ENCODE measurements at regions not wholly inside any gene's neighbourhood (a gene's known extent, or its start where the extent isn't known, plus 50 kb on each side); places are given as distances from the start of the nearest gene placed in this dataset.

DNA sequence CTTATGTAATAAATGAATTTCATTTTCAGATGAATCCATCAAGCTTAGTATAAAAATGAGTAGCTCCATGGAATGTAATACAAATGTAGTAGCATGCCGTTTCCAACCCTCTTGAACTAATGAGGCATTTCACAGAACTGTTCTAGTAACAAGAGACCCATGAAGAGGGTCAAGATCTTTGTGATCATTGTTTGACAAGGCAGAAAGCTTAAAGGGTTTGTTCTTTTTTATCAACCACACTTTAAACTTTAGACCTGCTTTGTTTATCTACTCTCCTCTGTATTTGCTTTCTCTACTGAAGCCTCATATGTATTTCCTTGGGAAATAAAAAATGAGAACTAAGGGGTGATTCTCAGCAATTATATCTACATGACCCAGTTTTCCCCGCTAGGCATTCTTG, 513.9 kb downstream of the ARAP2 start:
- H3K9ac ChIP-seq (ENCODE audit: low read length): no peak overlapping the region
- no peaks in the 10 kb centered on the region for H3K36me3 ChIP-seq (ENCODE audit: control insufficient read depth, insufficient read depth, low read length, severe bottlenecking)
- no peak overlapping the region for H3K4me3 ChIP-seq (ENCODE audit: low read length)
- H3K4me1 ChIP-seq (ENCODE audit: control insufficient read depth, insufficient read depth, low read length): no peaks in the 10 kb centered on the region
- DNase-seq (ENCODE audit: low read depth): no peak
- no peaks in the 10 kb centered on the region for H3K27me3 ChIP-seq (replicated peaks; ENCODE audit: control insufficient read depth, insufficient read depth, low read length)
- H3K9me3 ChIP-seq (ENCODE audit: control insufficient read depth, low read length): no peaks in the 10 kb centered on the region

GRCh38 chr4:35734381-35735098, 509.8 kb downstream of the ARAP2 start:
- Histone ChIP-seq H3K27me3 (replicated peaks; ENCODE audit: control insufficient read depth, insufficient read depth, low read length) (no peaks in the 10 kb centered on the region), H3K36me3 (ENCODE audit: control insufficient read depth, insufficient read depth, low read length, severe bottlenecking) (no peaks in the 10 kb centered on the region), H3K9me3 (ENCODE audit: control insufficient read depth, low read length) (no peaks in the 10 kb centered on the region)

GRCh38 chr4:35739308-35739707, 505.0 kb downstream of the ARAP2 start:
- Histone ChIP-seq H3K9ac (ENCODE audit: low read length) (no peak overlapping the region), H3K9me3 (ENCODE audit: control insufficient read depth, low read length) (peaks cover 10% of the 10 kb centered on the region)
- DNase-seq (ENCODE audit: low read depth): no peak

More at GRCh38 chr4:35734381-35735098, 509.8 kb downstream of the ARAP2 start:
- no peak overlapping the region for H3K9ac ChIP-seq (ENCODE audit: low read length)
- no peak for DNase-seq (ENCODE audit: low read depth)
- no peak overlapping the region for H3K4me3 ChIP-seq (ENCODE audit: low read length)
- no peaks in the 10 kb centered on the region for H3K4me1 ChIP-seq (ENCODE audit: control insufficient read depth, insufficient read depth, low read length)

GRCh38 chr4:35754047-35754446, 490.3 kb downstream of the ARAP2 start:
- Histone ChIP-seq H3K4me3 (ENCODE audit: low read length) (no peak overlapping the region), H3K4me1 (ENCODE audit: control insufficient read depth, insufficient read depth, low read length) (no peaks in the 10 kb centered on the region), H3K36me3 (ENCODE audit: control insufficient read depth, insufficient read depth, low read length, severe bottlenecking) (no peaks in the 10 kb centered on the region), H3K27me3 (replicated peaks; ENCODE audit: control insufficient read depth, insufficient read depth, low read length) (no peaks in the 10 kb centered on the region), H3K9me3 (ENCODE audit: control insufficient read depth, low read length) (peaks cover 4% of the 10 kb centered on the region), H3K9ac (ENCODE audit: low read length) (no peak overlapping the region)
- DNase-seq (ENCODE audit: low read depth): no peak

More at GRCh38 chr4:35739308-35739707, 505.0 kb downstream of the ARAP2 start:
- Histone ChIP-seq H3K4me3 (ENCODE audit: low read length) (no peak overlapping the region), H3K36me3 (ENCODE audit: control insufficient read depth, insufficient read depth, low read length, severe bottlenecking) (no peaks in the 10 kb centered on the region), H3K4me1 (ENCODE audit: control insufficient read depth, insufficient read depth, low read length) (no peaks in the 10 kb centered on the region), H3K27me3 (replicated peaks; ENCODE audit: control insufficient read depth, insufficient read depth, low read length) (no peaks in the 10 kb centered on the region)

GRCh38 chr4:35757836-35758235, 486.5 kb downstream of the ARAP2 start:
- H3K4me1 ChIP-seq (ENCODE audit: control insufficient read depth, insufficient read depth, low read length): no peaks in the 10 kb centered on the region
- no peaks in the 10 kb centered on the region for H3K27me3 ChIP-seq (replicated peaks; ENCODE audit: control insufficient read depth, insufficient read depth, low read length)
- no peak overlapping the region for H3K9ac ChIP-seq (ENCODE audit: low read length)
- H3K36me3 ChIP-seq (ENCODE audit: control insufficient read depth, insufficient read depth, low read length, severe bottlenecking): no peaks in the 10 kb centered on the region
- peaks cover 4% of the 10 kb centered on the region for H3K9me3 ChIP-seq (ENCODE audit: control insufficient read depth, low read length)
- no peak for DNase-seq (ENCODE audit: low read depth)
- H3K4me3 ChIP-seq (ENCODE audit: low read length): no peak overlapping the region

DNA sequence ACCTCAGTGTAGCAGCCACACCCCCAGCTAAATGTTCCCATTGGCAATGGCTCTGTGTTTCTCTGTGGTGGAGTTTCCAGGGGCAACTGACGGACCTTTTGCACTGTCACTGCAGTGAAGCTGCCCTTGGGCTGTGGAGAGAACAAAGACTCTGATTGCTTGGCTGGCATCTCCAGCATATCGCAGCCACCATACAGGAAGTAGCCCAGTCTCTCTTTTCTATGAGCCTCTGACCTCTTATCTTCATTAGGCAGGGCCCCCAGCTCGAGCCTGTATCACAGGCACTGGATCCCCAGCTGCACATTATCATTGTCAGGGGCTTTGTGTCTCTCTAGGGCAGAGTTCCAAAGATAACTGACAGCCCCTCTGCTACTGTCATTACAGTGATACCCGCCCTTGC, 483.5 kb downstream of the ARAP2 start:
- Histone ChIP-seq H3K9ac (ENCODE audit: low read length) (no peak overlapping the region), H3K9me3 (ENCODE audit: control insufficient read depth, low read length) (peaks cover 4% of the 10 kb centered on the region), H3K36me3 (ENCODE audit: control insufficient read depth, insufficient read depth, low read length, severe bottlenecking) (no peaks in the 10 kb centered on the region), H3K4me3 (ENCODE audit: low read length) (no peak overlapping the region), H3K27me3 (replicated peaks; ENCODE audit: control insufficient read depth, insufficient read depth, low read length) (no peaks in the 10 kb centered on the region), H3K4me1 (ENCODE audit: control insufficient read depth, insufficient read depth, low read length) (no peaks in the 10 kb centered on the region)
- no peak for DNase-seq (ENCODE audit: low read depth)

DNA sequence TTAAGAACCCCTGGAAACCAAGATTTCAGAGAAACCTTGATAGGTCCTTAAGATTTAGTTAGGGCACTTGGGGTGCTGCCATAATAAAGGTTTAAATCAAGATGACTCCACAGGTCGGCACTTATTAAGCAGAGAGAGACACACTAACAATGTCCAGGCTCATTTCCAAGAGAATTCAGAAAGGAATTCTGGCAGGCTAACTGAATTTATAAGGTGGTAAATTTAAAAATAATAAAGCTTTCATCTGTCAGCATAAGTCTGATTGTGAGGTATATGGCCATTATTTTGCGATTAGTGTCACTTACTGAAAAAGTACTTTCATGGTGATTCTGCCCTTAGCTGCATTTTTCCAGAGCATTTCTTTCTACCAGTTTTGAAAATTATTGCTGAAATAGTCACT, 472.7 kb downstream of the ARAP2 start:
- DNase-seq (ENCODE audit: low read depth): no peak
- Histone ChIP-seq H3K4me1 (ENCODE audit: control insufficient read depth, insufficient read depth, low read length) (no peaks in the 10 kb centered on the region), H3K9me3 (ENCODE audit: control insufficient read depth, low read length) (no peaks in the 10 kb centered on the region), H3K4me3 (ENCODE audit: low read length) (no peak overlapping the region), H3K9ac (ENCODE audit: low read length) (no peak overlapping the region), H3K36me3 (ENCODE audit: control insufficient read depth, insufficient read depth, low read length, severe bottlenecking) (no peaks in the 10 kb centered on the region), H3K27me3 (replicated peaks; ENCODE audit: control insufficient read depth, insufficient read depth, low read length) (no peaks in the 10 kb centered on the region)

DNA sequence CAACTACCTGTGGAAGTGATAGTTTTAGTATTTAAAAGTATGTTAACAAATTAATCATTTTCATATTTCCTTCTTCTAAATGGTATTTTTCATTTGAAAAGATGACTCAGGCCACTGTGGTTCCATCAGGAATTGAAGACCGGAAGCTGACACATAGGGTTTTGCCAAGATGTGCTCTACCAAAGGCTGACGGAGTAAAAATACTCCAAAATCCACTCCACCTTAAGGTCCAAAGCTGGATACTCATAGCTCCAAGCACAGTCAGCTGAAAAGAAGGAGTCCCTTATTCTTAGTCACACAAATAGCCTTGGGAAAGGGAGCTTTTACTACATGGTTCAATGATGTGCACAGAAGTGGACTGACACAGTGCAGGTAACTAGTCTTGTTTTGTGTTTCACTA, 472.0 kb downstream of the ARAP2 start:
- no peaks in the 10 kb centered on the region for H3K9me3 ChIP-seq (ENCODE audit: control insufficient read depth, low read length)
- H3K4me3 ChIP-seq (ENCODE audit: low read length): no peak overlapping the region
- no peak overlapping the region for H3K9ac ChIP-seq (ENCODE audit: low read length)
- no peaks in the 10 kb centered on the region for H3K27me3 ChIP-seq (replicated peaks; ENCODE audit: control insufficient read depth, insufficient read depth, low read length)
- H3K4me1 ChIP-seq (ENCODE audit: control insufficient read depth, insufficient read depth, low read length): no peaks in the 10 kb centered on the region
- no peaks in the 10 kb centered on the region for H3K36me3 ChIP-seq (ENCODE audit: control insufficient read depth, insufficient read depth, low read length, severe bottlenecking)
- no peak for DNase-seq (ENCODE audit: low read depth)

DNA sequence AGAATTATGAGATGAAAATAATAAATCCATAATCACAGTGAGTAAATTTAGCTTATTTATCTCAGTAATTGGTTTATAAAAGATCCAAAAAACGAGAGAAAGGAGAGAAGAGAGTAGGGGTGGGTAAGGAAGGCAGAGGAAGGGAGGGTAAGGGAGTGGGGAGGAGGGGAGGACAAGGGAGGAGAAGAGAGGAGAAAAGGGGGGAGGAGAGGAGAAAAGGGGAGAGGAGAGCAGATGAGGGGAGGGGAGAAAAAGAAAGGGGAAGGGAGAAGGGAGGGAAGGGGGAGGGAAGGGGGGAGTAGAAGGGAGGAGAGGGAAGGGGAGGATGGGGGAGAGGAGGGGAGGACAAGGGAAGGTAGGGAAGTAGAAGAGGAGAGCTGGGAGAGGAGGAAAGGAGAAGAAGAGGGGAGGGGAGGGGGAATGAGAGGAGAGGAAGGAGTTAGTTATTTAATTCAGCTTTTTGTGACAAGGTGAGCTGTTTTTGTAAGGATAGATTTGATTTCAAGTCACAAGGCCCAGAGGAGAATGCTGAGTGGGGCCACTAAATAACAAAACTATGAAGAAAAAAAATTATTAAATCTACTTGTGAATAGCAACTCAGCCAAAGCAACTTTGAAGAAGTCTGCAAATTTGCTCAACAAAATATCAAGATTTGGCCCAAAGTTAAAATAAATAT, 454.3 kb downstream of the ARAP2 start:
- DNase-seq (ENCODE audit: low read depth): no peak
- Histone ChIP-seq H3K9ac (ENCODE audit: low read length) (no peak overlapping the region), H3K9me3 (ENCODE audit: control insufficient read depth, low read length) (peaks cover 12% of the 10 kb centered on the region), H3K27me3 (replicated peaks; ENCODE audit: control insufficient read depth, insufficient read depth, low read length) (no peaks in the 10 kb centered on the region), H3K36me3 (ENCODE audit: control insufficient read depth, insufficient read depth, low read length, severe bottlenecking) (no peaks in the 10 kb centered on the region), H3K4me3 (ENCODE audit: low read length) (no peak overlapping the region), H3K4me1 (ENCODE audit: control insufficient read depth, insufficient read depth, low read length) (no peaks in the 10 kb centered on the region)

- Histone ChIP-seq H3K4me1 (ENCODE audit: control insufficient read depth, insufficient read depth, low read length) (no peaks in the 10 kb centered on the region), H3K27me3 (replicated peaks; ENCODE audit: control insufficient read depth, insufficient read depth, low read length) (no peaks in the 10 kb centered on the region), H3K9me3 (ENCODE audit: control insufficient read depth, low read length) (peaks cover 19% of the 10 kb centered on the region), H3K4me3 (ENCODE audit: low read length) (no peak overlapping the region), H3K36me3 (ENCODE audit: control insufficient read depth, insufficient read depth, low read length, severe bottlenecking) (no peaks in the 10 kb centered on the region), H3K9ac (ENCODE audit: low read length) (no peak overlapping the region)
- DNase-seq (ENCODE audit: low read depth): no peak
Observed at GRCh38 chr4:35793045-35793722, 451.1 kb downstream of the ARAP2 start.

DNA sequence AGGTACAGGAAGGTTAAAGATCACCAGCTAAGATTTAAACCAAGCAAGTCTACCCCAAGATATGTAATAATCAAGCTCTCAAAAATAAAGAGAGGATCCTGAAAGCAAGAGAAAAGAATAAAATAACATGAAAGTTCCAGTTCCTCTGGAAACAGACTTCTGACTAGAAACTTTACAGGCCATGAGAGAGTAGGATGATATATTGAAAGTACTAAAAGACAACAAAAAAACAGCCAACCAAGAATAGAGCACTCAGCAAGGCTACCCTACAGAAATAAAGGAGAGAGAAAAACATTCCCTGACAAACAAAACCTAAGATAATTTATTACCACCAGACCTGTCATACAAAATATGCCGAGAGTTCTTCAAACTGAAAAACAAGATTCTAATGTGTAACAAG, 450.5 kb downstream of the ARAP2 start:
- no peak for DNase-seq (ENCODE audit: low read depth)
- no peaks in the 10 kb centered on the region for H3K4me1 ChIP-seq (ENCODE audit: control insufficient read depth, insufficient read depth, low read length)
- H3K9ac ChIP-seq (ENCODE audit: low read length): no peak overlapping the region
- H3K36me3 ChIP-seq (ENCODE audit: control insufficient read depth, insufficient read depth, low read length, severe bottlenecking): no peaks in the 10 kb centered on the region
- peaks cover 19% of the 10 kb centered on the region for H3K9me3 ChIP-seq (ENCODE audit: control insufficient read depth, low read length)
- no peaks in the 10 kb centered on the region for H3K27me3 ChIP-seq (replicated peaks; ENCODE audit: control insufficient read depth, insufficient read depth, low read length)
- no peak overlapping the region for H3K4me3 ChIP-seq (ENCODE audit: low read length)

All from adipocyte (in vitro differentiated cells).